ENCODE measurements at regions not wholly inside any gene's neighbourhood (a gene's known extent, or its start where the extent isn't known, plus 50 kb on each side); places are given as distances from the start of the nearest gene placed in this dataset.

DNA sequence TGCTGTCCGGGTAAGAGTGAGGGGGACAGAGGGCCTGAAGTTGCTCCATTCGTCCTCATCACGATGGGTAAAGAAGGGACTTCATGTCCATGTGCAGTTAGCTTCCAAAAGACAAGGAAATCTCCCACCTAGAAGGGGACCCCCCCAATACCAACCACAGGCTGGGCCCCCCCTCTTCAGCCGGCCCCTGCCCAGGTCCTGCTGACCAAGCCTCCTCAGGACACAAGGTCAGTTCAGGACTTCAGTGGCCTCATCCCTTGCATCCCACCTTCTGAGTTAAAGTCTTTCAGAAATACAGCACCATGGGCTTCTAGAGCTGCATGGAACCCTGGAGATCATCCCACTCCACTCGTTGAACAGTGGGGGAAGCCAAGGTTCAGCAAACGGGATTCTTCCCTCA, 115.4 kb upstream of the ERG start:
- H3K9me3 ChIP-seq (ENCODE audit: control insufficient read depth, insufficient read depth, low read length), result no peaks in the 10 kb centered on the region
- H3K4me1 ChIP-seq (ENCODE audit: control insufficient read depth, insufficient read depth, low read length), result no peaks in the 10 kb centered on the region
- H3K36me3 ChIP-seq (ENCODE audit: control insufficient read depth, insufficient read depth, low read length), result no peaks in the 10 kb centered on the region
- no peak for DNase-seq (ENCODE audit: low read depth, low spot score)
- H3K27ac ChIP-seq (ENCODE audit: low read length), result no peak overlapping the region
- no peaks in the 10 kb centered on the region for H3K27me3 ChIP-seq (ENCODE audit: control insufficient read depth, insufficient read depth, low read length)
- no CpG with 5 or more reads among the region's 6 CpGs for WGBS (ENCODE audit: insufficient coverage, insufficient read length)
- H3K4me3 ChIP-seq (ENCODE audit: low read length), result no peak overlapping the region

DNA sequence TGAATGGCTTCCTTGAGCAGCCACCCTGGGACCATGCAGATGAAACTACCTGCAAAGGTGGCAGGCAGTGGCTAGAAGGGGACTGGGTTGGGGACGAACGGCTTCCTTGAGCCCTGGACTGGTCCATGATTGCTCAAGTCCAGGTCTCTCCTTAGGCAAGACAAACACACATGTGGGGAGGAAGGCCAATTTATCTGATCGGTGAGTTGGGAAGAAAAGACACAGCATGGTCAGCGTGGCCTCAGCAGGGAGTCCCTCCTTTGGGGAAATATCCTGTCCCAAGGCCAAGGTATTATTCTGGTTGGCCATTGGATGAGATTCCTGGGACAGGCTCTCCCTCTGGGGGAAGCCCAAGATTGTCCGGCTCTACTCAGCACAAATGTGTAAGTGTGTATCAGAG, 116.3 kb upstream of the ERG start:
- DNase-seq (ENCODE audit: low read depth, low spot score), result no peak
- no CpG with 5 or more reads among the region's 5 CpGs for WGBS (ENCODE audit: insufficient coverage, insufficient read length)
- H3K9me3 ChIP-seq (ENCODE audit: control insufficient read depth, insufficient read depth, low read length), result no peaks in the 10 kb centered on the region
- no peak overlapping the region for H3K27ac ChIP-seq (ENCODE audit: low read length)
- no peaks in the 10 kb centered on the region for H3K4me1 ChIP-seq (ENCODE audit: control insufficient read depth, insufficient read depth, low read length)
- H3K27me3 ChIP-seq (ENCODE audit: control insufficient read depth, insufficient read depth, low read length), result no peaks in the 10 kb centered on the region
- H3K4me3 ChIP-seq (ENCODE audit: low read length), result no peak overlapping the region
- no peaks in the 10 kb centered on the region for H3K36me3 ChIP-seq (ENCODE audit: control insufficient read depth, insufficient read depth, low read length)

DNA sequence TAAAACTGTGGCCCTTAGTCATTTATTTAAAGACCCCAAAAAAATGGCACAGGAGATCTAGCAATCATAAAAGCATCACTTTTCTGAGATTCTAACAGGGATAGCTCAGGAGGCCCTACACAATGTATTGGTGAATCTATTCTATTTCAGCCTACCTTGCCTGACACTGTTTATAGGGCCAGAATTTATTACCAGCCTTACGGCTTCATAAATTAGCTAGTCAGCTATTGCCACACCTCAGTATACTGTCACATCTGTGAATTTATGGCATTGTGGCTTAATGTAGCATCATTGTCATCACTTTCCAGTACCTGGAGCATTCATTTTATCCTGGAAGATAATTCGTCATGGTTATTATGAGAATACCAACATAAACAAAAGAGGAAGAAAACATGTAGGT, 121.2 kb upstream of the ERG start:
- H3K9me3 ChIP-seq (ENCODE audit: control insufficient read depth, insufficient read depth, low read length), result no peaks in the 10 kb centered on the region
- H3K36me3 ChIP-seq (ENCODE audit: control insufficient read depth, insufficient read depth, low read length), result no peaks in the 10 kb centered on the region; the same call in 1 of the 2 replicates
- no peak for DNase-seq (ENCODE audit: low read depth, low spot score)
- no peaks in the 10 kb centered on the region for H3K27me3 ChIP-seq (ENCODE audit: control insufficient read depth, insufficient read depth, low read length)
- WGBS (ENCODE audit: insufficient coverage, insufficient read length), result no CpG with 5 or more reads among the region's 2 CpGs
- H3K27ac ChIP-seq (ENCODE audit: low read length), result no peak overlapping the region
- no peak overlapping the region for H3K4me3 ChIP-seq (ENCODE audit: low read length)
- H3K4me1 ChIP-seq (ENCODE audit: control insufficient read depth, insufficient read depth, low read length), result no peaks in the 10 kb centered on the region

DNA sequence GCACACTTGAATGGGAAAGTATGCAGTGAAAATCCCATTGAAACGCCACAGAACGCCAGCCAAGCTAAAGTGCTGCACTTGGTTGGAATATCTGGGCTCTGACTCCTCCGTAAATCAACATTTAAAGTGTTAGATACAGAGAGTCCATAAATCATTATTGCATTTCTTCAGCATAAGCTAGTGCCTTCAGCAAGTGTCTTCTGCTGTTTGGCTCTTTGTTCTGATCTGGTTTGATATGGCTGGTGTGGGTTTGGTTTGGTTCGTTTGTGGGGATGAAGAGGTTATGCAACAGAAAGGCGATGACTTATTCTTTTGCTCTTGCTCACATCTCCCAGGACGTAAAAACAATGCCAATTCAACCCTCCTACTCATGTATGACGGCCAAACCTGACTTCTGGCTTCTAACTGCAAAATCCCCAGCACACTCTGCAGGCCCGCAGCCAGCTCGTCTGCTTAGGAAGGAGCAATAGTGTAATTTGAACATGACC, 121.8 kb upstream of the ERG start:
- WGBS (ENCODE audit: insufficient coverage, insufficient read length), result no CpG with 5 or more reads among the region's 9 CpGs

DNA sequence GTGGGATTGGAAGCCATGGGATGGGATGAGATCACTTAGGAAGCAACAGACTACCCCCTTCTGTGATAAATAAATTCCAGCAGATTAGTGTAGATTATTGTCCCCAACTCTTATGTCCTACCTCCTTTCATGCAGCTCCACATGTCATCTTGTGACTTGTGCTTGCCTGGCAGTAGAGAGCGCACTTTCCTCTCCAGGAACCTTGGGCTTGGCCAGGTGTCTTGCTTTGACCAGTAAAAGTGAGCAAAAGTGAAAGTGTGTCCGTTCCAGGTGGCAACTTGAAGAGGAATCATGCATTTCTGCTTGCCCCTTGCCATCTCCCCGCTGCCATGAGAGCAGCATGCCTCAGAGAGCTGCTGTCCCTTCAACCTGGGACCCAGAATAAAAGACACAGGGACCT, 122.9 kb upstream of the ERG start:
- WGBS (ENCODE audit: insufficient coverage, insufficient read length), result no CpG with 5 or more reads among the region's 3 CpGs
- no peaks in the 10 kb centered on the region for H3K4me1 ChIP-seq (ENCODE audit: control insufficient read depth, insufficient read depth, low read length)
- no peaks in the 10 kb centered on the region for H3K9me3 ChIP-seq (ENCODE audit: control insufficient read depth, insufficient read depth, low read length)
- no peaks in the 10 kb centered on the region; the same call in 1 of the 2 replicates for H3K36me3 ChIP-seq (ENCODE audit: control insufficient read depth, insufficient read depth, low read length)
- no peak overlapping the region for H3K27ac ChIP-seq (ENCODE audit: low read length)
- no peaks in the 10 kb centered on the region for H3K27me3 ChIP-seq (ENCODE audit: control insufficient read depth, insufficient read depth, low read length)
- no peak overlapping the region for H3K4me3 ChIP-seq (ENCODE audit: low read length)
- no peak for DNase-seq (ENCODE audit: low read depth, low spot score)

More for the DNA sequence above, 121.8 kb upstream of the ERG start:
- H3K27ac ChIP-seq (ENCODE audit: low read length), result no peak overlapping the region
- no peaks in the 10 kb centered on the region for H3K27me3 ChIP-seq (ENCODE audit: control insufficient read depth, insufficient read depth, low read length)
- DNase-seq (ENCODE audit: low read depth, low spot score), result no peak
- no peaks in the 10 kb centered on the region; the same call in 1 of the 2 replicates for H3K36me3 ChIP-seq (ENCODE audit: control insufficient read depth, insufficient read depth, low read length)
- no peaks in the 10 kb centered on the region for H3K9me3 ChIP-seq (ENCODE audit: control insufficient read depth, insufficient read depth, low read length)
- H3K4me1 ChIP-seq (ENCODE audit: control insufficient read depth, insufficient read depth, low read length), result no peaks in the 10 kb centered on the region
- H3K4me3 ChIP-seq (ENCODE audit: low read length), result no peak overlapping the region

DNA sequence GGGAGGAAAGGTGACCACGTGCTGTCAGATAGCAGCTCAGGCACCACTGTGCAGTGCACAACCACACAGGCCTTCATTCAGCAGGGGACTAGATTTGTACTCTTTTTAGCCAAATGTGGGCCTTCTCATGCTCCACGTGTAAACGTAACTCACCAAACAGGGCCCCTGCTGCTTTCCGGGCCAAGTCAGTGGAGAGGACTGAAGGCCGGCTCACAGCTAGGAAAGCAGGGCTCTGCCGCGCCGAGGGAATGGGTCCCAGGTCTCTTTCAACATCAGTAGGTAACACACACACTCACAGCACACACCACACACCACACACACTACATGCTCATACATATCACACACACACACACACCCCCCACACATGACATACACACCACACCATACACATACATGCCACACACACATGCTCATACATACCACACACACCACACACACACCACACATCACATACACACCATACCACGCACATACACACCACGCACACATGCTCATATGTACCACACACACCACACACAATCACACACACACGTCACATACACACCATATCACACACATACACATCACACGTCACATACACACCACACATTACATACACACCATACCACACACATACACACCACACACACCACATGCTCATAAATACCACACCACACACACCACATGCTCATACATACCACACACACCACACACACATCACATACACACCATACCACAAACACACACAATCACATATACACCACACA, 124.0 kb upstream of the ERG start:
- WGBS (ENCODE audit: insufficient coverage, insufficient read length), result 100% methylated on average over 4 of the region's 12 CpGs
- Histone ChIP-seq H3K4me3 (ENCODE audit: low read length) (no peak overlapping the region), H3K4me1 (ENCODE audit: control insufficient read depth, insufficient read depth, low read length) (no peaks in the 10 kb centered on the region), H3K36me3 (ENCODE audit: control insufficient read depth, insufficient read depth, low read length) (no peaks in the 10 kb centered on the region; the same call in 1 of the 2 replicates), H3K27ac (ENCODE audit: low read length) (no peak overlapping the region), H3K27me3 (ENCODE audit: control insufficient read depth, insufficient read depth, low read length) (no peaks in the 10 kb centered on the region), H3K9me3 (ENCODE audit: control insufficient read depth, insufficient read depth, low read length) (no peaks in the 10 kb centered on the region)
- DNase-seq (ENCODE audit: low read depth, low spot score), result no peak

DNA sequence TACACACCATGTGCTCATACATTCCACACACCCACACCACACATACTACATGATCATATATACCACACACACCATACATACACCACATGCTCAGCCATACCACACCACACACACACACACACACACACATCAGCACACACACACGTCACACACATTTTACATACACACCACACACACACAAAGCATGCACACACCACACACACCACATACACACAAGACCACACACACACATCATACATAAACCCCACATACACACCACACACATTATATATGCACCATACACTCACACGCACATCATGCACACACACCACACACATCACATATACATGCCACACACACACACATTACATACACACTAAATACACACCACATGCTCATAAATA, 124.5 kb upstream of the ERG start:
- H3K4me1 ChIP-seq (ENCODE audit: control insufficient read depth, insufficient read depth, low read length), result no peaks in the 10 kb centered on the region
- H3K27ac ChIP-seq (ENCODE audit: low read length), result no peak overlapping the region
- 100% methylated on average over 1 of the region's 2 CpGs for WGBS (ENCODE audit: insufficient coverage, insufficient read length)
- no peak overlapping the region for H3K4me3 ChIP-seq (ENCODE audit: low read length)
- H3K36me3 ChIP-seq (ENCODE audit: control insufficient read depth, insufficient read depth, low read length), result no peaks in the 10 kb centered on the region; the same call in 1 of the 2 replicates
- no peak for DNase-seq (ENCODE audit: low read depth, low spot score)
- no peaks in the 10 kb centered on the region for H3K27me3 ChIP-seq (ENCODE audit: control insufficient read depth, insufficient read depth, low read length)
- H3K9me3 ChIP-seq (ENCODE audit: control insufficient read depth, insufficient read depth, low read length), result no peaks in the 10 kb centered on the region

DNA sequence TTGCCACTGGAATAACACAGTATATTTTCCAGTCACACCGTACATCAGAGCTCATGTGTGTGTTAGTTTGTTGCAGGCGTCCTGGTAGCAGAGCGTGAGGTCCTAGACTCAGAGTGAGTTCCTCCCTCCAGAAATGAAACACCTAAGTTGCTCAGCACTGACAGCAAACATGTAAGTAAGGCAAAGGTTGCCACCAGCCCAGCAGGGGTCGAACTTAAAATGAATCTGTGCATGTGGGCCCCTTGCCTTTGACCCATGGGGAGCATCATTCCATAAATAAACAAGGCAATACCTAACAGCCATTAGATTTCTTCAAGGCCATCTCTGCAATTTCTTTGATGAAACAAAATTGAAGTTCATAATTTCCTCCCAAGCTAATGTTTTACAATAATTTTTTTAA, 125.3 kb upstream of the ERG start:
- H3K4me3 ChIP-seq (ENCODE audit: low read length), result no peak overlapping the region
- no CpG with 5 or more reads among the region's 4 CpGs for WGBS (ENCODE audit: insufficient coverage, insufficient read length)
- H3K9me3 ChIP-seq (ENCODE audit: control insufficient read depth, insufficient read depth, low read length), result no peaks in the 10 kb centered on the region
- H3K27ac ChIP-seq (ENCODE audit: low read length), result no peak overlapping the region
- H3K4me1 ChIP-seq (ENCODE audit: control insufficient read depth, insufficient read depth, low read length), result no peaks in the 10 kb centered on the region; the same call in 1 of the 2 replicates
- DNase-seq (ENCODE audit: low read depth, low spot score), result no peak
- no peaks in the 10 kb centered on the region for H3K27me3 ChIP-seq (ENCODE audit: control insufficient read depth, insufficient read depth, low read length)
- no peaks in the 10 kb centered on the region; the same call in 1 of the 2 replicates for H3K36me3 ChIP-seq (ENCODE audit: control insufficient read depth, insufficient read depth, low read length)

DNA sequence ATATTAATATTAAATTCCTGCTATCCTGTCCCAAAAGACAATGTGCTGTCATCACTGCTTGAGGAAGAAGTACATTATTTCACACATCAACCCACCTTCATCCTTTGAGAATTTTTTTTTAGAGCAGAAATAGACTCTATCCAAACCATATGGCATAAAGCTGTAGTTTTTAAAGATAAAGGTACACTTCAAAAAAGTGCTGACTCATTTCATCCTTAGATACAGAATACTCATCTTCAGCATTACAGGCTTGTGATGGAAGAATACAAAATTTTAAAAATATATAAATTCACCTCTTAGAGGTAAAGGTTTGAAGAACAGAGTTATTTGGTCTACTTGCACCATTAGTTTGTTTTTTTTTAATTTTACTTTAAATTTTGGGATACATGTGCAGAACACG, 126.7 kb upstream of the ERG start:
- WGBS (ENCODE audit: insufficient coverage, insufficient read length), result no CpG with 5 or more reads among the region's 1 CpG
- Histone ChIP-seq H3K4me3 (ENCODE audit: low read length) (no peak overlapping the region), H3K27ac (ENCODE audit: low read length) (no peak overlapping the region), H3K4me1 (ENCODE audit: control insufficient read depth, insufficient read depth, low read length) (no peaks in the 10 kb centered on the region; the same call in 1 of the 2 replicates), H3K9me3 (ENCODE audit: control insufficient read depth, insufficient read depth, low read length) (no peaks in the 10 kb centered on the region), H3K27me3 (ENCODE audit: control insufficient read depth, insufficient read depth, low read length) (no peaks in the 10 kb centered on the region), H3K36me3 (ENCODE audit: control insufficient read depth, insufficient read depth, low read length) (no peaks in the 10 kb centered on the region; the same call in 1 of the 2 replicates)
- DNase-seq (ENCODE audit: low read depth, low spot score), result no peak

DNA sequence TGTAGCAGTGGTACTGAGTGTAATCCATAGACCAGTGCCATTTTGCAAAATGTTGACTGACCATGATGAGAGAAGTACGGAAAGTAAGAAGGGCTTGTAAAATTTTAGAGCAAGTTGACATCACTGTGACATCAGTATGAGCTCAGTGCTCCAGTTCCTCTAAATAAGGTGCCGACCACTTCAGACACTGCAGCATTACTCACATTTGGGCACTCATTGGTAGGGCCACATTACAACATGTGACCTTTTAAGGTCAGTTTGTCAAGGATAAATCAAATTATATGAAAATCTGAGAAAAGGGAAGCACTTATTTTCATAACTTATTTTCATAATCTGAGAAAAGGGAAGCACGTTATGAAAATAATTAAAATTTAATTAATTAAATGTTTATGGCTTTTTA, 128.0 kb upstream of the ERG start:
- Histone ChIP-seq H3K27ac (ENCODE audit: low read length) (no peak overlapping the region), H3K27me3 (ENCODE audit: control insufficient read depth, insufficient read depth, low read length) (no peaks in the 10 kb centered on the region), H3K36me3 (ENCODE audit: control insufficient read depth, insufficient read depth, low read length) (no peaks in the 10 kb centered on the region; the same call in 1 of the 2 replicates), H3K4me1 (ENCODE audit: control insufficient read depth, insufficient read depth, low read length) (no peaks in the 10 kb centered on the region; the same call in 1 of the 2 replicates), H3K9me3 (ENCODE audit: control insufficient read depth, insufficient read depth, low read length) (no peaks in the 10 kb centered on the region), H3K4me3 (ENCODE audit: low read length) (no peak overlapping the region)
- whole genome bisulfite sequencing (ENCODE audit: insufficient coverage, insufficient read length), result no CpG with 5 or more reads among the region's 3 CpGs
- DNase-seq (ENCODE audit: low read depth, low spot score), result no peak

DNA sequence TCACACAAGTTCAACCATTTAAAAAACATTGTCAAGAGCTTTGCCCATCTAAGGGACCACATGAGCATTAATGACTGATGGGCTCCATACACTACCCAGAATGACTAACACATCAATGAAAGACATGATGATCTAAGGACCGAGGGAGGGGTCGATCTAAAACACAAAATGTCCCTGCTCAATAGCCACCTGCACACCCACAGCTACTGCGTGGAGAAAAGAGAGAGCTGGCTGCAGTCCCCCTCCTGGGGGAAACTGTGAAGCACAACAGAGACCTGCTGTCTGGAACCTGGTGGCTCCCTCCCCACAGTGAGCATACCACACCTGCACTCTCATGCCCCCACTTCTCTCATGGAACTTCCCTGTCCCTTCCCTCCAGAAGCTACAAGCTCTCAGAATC, 130.1 kb upstream of the ERG start:
- H3K27me3 ChIP-seq (ENCODE audit: control insufficient read depth, insufficient read depth, low read length), result no peaks in the 10 kb centered on the region
- H3K27ac ChIP-seq (ENCODE audit: low read length), result no peak overlapping the region
- DNase-seq (ENCODE audit: low read depth, low spot score), result no peak
- no peaks in the 10 kb centered on the region; the same call in 1 of the 2 replicates for H3K4me1 ChIP-seq (ENCODE audit: control insufficient read depth, insufficient read depth, low read length)
- no peaks in the 10 kb centered on the region for H3K9me3 ChIP-seq (ENCODE audit: control insufficient read depth, insufficient read depth, low read length)
- WGBS (ENCODE audit: insufficient coverage, insufficient read length), result no CpG with 5 or more reads among the region's 3 CpGs
- no peak overlapping the region for H3K4me3 ChIP-seq (ENCODE audit: low read length)
- no peaks in the 10 kb centered on the region for H3K36me3 ChIP-seq (ENCODE audit: control insufficient read depth, insufficient read depth, low read length)
